Left lung (tissue), 4 donors: ENCODE measurements at regions not wholly inside any gene's neighbourhood (a gene's known extent, or its start where the extent isn't known, plus 50 kb on each side); places are given as distances from the start of the nearest gene placed in this dataset.

Experiments used
- ATAC-seq: fragments of 200-7000 bp; cut with Tn5 transposase; one replicate; pipeline ENCODE4 v1.9.1; 2020; ENCODE audit warnings: moderate library complexity
- DNase-seq, 4 donors: peaks; one replicate each; pipeline ENCODE4 v3.0.0-alpha.2; 2013 to 2020
- H3K27ac ChIP-seq, 2 donors: fragments of 200-600 bp; sonication (generic) in 1 of 2; one replicate each; pipeline versions ENCODE4 v1.5.0 to v1.8.0; 2020 to 2021
- H3K27me3 ChIP-seq, 2 donors: fragments of 200-600 bp; sonication (generic) in 1 of 2; one replicate each; pipeline versions ENCODE4 v1.5.0 to v1.8.0; 2020 to 2021
- H3K36me3 ChIP-seq, 2 donors: fragments of 200-600 bp; sonication (generic) in 1 of 2; one replicate each; pipeline versions ENCODE4 v1.5.0 to v1.8.0; 2020 to 2021
- H3K4me1 ChIP-seq, 2 donors: fragments of 200-600 bp; one replicate each; pipeline ENCODE4 v1.8.0; 2021
- H3K4me3 ChIP-seq, 2 donors: fragments of 200-600 bp; sonication (generic) in 1 of 2; one replicate each; pipeline versions ENCODE4 v1.5.0 to v1.8.0; 2020 to 2021; ENCODE audit warnings: mild to moderate bottlenecking in 1 of 2
- H3K9me3 ChIP-seq, 2 donors: fragments of 200-600 bp; sonication (generic) in 1 of 2; one replicate each; pipeline versions ENCODE4 v1.5.0 to v1.8.0; 2020 to 2021
- intact Hi-C, 2 donors: fragments of 100-400 bp; cut with DNase I; formaldehyde crosslinking; loops; one replicate each; pipeline versions ENCODE4 v1.11.2 to v1.14.2; 2022
- TF ChIP-seq, protein P1 (sequence below), 2 donors: fragments of 200-600 bp; sonication (generic) in 1 of 2; IDR thresholded peaks; one replicate each; pipeline versions ENCODE4 v1.5.0 to v1.8.0; 2021; ENCODE audit warnings: antibody characterized with exemption in 2 of 2
- donor health status: DM: no; HTN: yes; CAD: no.
- donor health status: DM: no; HTN: no; CAD: no.

DNA sequence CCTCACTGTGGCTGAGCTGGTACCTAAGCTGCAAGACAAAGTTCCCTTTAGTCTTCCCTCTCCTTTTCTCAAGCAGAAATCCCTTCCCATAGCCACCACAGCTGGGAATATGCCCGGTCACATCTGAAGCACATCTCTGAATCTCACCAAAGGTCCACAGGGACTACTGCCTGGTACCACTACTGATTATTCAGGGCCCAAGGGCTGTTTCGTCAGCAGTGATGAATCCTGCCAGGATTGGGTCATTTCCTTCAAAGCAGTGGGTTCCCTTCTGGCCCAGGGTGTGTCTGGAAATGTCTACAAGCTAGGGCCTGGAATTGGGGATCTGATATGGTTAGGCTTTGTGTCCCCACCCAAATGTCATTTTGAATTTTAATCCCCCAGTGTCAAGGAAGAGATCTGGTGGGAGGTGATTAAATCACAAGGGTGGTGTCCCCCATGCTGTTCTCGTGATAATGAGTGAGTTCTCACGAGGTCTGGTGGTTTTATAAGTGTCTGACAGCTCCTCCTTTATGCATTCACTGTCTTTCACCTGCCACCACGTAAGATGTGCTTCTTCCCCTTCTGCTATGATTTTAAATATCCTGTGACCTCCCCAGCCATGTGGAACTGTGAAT lies 83.2 kb upstream of the FST start:
- no peak for ATAC-seq
- intact Hi-C loops: no loop called here

DNA sequence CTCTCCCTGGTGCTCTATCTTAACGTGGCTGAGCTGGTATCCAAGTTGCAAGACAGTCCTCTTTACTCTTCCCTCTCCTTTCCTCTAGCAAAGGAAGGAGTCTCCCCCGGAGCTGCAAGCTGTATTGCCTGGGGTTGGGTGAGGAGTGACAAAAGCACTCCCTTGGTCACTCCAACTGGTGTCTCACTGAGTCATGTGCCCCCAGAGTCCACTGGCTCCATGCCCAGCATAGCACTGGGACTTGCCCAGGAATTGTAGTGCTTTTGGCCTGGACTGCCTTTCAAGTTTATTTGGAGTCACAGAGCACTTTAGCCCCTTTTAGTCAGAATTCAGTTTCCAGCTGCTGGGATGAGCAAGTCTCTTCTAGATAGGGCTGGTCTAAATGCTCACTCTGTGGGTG lies 82.6 kb upstream of the FST start:
- no peak overlapping the region for H3K4me3 ChIP-seq
- no peaks in the 10 kb centered on the region for H3K36me3 ChIP-seq
- H3K27ac ChIP-seq: no peak overlapping the region
- no peaks in the 10 kb centered on the region for H3K9me3 ChIP-seq
- H3K27me3 ChIP-seq: no peaks in the 10 kb centered on the region
- no peaks in the 10 kb centered on the region for H3K4me1 ChIP-seq
- intact Hi-C loops: no loop called here
- ATAC-seq (peak; percentile 32), DNase-seq (peak in 1 of 4 donors; percentile 34)
- TF ChIP-seq, protein P1, sequence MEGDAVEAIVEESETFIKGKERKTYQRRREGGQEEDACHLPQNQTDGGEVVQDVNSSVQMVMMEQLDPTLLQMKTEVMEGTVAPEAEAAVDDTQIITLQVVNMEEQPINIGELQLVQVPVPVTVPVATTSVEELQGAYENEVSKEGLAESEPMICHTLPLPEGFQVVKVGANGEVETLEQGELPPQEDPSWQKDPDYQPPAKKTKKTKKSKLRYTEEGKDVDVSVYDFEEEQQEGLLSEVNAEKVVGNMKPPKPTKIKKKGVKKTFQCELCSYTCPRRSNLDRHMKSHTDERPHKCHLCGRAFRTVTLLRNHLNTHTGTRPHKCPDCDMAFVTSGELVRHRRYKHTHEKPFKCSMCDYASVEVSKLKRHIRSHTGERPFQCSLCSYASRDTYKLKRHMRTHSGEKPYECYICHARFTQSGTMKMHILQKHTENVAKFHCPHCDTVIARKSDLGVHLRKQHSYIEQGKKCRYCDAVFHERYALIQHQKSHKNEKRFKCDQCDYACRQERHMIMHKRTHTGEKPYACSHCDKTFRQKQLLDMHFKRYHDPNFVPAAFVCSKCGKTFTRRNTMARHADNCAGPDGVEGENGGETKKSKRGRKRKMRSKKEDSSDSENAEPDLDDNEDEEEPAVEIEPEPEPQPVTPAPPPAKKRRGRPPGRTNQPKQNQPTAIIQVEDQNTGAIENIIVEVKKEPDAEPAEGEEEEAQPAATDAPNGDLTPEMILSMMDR (IDR thresholded peaks at IDR 0.05): no peak

More for the DNA sequence above, 83.2 kb upstream of the FST start:
- Histone ChIP-seq H3K4me1 (no peaks in the 10 kb centered on the region), H3K27me3 (no peaks in the 10 kb centered on the region), H3K9me3 (no peaks in the 10 kb centered on the region), H3K4me3 (no peak overlapping the region), H3K27ac (no peak overlapping the region), H3K36me3 (no peaks in the 10 kb centered on the region)
- DNase-seq: no peak
- TF ChIP-seq, protein P1 (IDR thresholded peaks at IDR 0.05): no peak

DNA sequence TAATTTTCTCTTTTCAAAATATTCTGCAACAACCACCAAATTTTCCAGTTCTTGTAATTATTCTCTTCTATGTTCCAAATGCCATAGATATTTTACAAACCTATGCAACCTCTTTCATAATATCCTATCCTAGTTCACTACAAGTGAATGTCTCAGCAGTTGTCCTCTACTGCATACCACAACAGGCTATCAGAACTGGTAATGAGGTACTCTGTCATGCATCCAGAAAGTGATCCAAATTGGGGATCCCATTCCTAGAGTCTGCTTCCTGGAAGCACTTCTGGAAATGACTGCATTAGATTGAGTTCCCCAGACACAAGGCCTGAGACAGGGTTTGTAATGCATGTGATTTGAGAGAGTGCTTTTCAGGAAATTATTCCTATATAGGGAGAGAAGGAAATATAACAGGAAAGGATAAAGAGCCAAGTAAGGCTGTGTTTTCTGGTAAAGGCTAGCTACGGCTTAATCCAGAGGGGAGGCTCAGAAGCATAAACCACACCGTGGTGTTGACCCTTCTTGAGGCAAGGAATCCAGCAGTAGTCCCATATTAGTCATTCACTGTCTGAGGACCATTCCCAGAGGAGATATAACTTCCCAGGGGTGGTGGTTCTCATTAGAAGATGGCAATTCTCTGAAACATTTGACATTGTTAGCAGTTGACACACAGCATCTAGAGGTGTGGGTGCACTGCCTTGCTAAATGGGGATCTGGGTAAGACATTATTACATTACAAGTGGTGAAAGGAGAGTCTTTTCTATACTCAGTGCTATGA lies 80.3 kb upstream of the FST start:
- no peak for ATAC-seq
- DNase-seq: no peak
- H3K4me3 ChIP-seq: no peak overlapping the region
- H3K4me1 ChIP-seq: no peaks in the 10 kb centered on the region
- no peaks in the 10 kb centered on the region for H3K36me3 ChIP-seq
- TF ChIP-seq, protein P1 (IDR thresholded peaks at IDR 0.05): no peak
- no peaks in the 10 kb centered on the region for H3K27me3 ChIP-seq
- intact Hi-C loops: no loop called here
- H3K27ac ChIP-seq: no peak overlapping the region
- H3K9me3 ChIP-seq: no peaks in the 10 kb centered on the region

- TF ChIP-seq, protein P1 (IDR thresholded peaks at IDR 0.05): no peak
- ATAC-seq: no peak
- H3K9me3 ChIP-seq: no peaks in the 10 kb centered on the region
- H3K27me3 ChIP-seq: no peaks in the 10 kb centered on the region
- H3K36me3 ChIP-seq: no peaks in the 10 kb centered on the region
- H3K27ac ChIP-seq: no peak overlapping the region
- intact Hi-C loops: no loop called here
- no peaks in the 10 kb centered on the region for H3K4me1 ChIP-seq
- no peak overlapping the region for H3K4me3 ChIP-seq
- DNase-seq: no peak
Observed at GRCh38 chr5:53403291-53403690, 77.1 kb upstream of the FST start.

DNA sequence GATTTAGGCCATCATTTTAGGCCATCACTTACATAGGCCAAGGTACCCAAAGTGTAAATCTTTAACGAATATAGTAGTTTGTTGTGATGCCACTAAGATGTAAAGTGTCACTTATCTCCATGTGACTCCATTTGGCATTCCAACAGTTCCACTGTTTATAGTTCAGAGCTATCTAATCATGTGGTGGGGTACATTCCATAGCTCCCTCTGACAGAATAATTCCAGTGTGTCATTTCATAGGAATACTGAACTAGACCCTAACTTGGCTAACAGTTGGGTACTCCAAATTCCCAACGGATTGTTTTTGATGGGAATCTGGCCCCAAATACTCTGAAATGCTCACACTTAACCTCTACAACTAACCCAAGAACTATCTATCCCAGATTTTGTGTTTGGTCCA lies 76.7 kb upstream of the FST start:
- intact Hi-C loops: no loop called here
- Histone ChIP-seq H3K27me3 (no peaks in the 10 kb centered on the region), H3K9me3 (no peaks in the 10 kb centered on the region), H3K36me3 (no peaks in the 10 kb centered on the region), H3K27ac (no peak overlapping the region), H3K4me3 (no peak overlapping the region), H3K4me1 (no peaks in the 10 kb centered on the region)
- TF ChIP-seq, protein P1 (IDR thresholded peaks at IDR 0.05): no peak
- ATAC-seq (no peak), DNase-seq (no peak)
